ENCODE measurements at regions not wholly inside any gene's neighbourhood (a gene's known extent, or its start where the extent isn't known, plus 50 kb on each side); places are given as distances from the start of the nearest gene placed in this dataset.
"Not testable (repeated sequence)": the region's sequence is repeated elsewhere in the genome, so short reads cannot be mapped to it uniquely, and the experiment has no call there.

DNA sequence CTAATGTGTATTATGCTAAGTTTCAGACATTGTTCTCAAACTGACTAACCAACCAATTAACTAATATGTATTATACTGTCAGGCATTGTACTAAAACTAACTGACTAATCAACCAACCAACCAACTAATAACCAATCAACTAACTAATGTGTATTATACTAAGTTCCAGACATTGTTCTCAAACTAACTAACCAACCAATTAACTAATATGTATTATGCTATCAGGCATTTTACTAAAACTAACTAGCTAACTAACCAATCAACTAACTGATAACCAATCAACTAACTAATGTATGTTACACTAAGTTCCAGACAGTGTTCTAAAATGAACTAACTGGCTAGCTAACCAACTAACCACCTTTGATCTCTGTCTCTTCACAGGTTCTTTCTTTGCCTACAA lies 152.3 kb downstream of the SUDS3 start:
- Histone ChIP-seq H3K4me1 (ENCODE audit: control insufficient read depth in 3 of 3, insufficient read depth in 3 of 3, low read length in 3 of 3) (peaks cover 6 to 7% (median 6%) of the 10 kb centered on the region in 3 donors), H3K9me3 (ENCODE audit: control insufficient read depth in 3 of 3, low read length in 3 of 3) (no peaks in the 10 kb centered on the region), H3K27ac (ENCODE audit: low read depth, low read length) (no peak overlapping the region), H3K27me3 (ENCODE audit: control insufficient read depth in 3 of 3, insufficient read depth in 3 of 3, low read length in 3 of 3) (no peaks in the 10 kb centered on the region), H3K36me3 (ENCODE audit: control insufficient read depth in 3 of 3, insufficient read depth in 3 of 3, low read length in 3 of 3) (no peaks in the 10 kb centered on the region), H3K9ac (ENCODE audit: low read depth in 1 of 3, low read length in 3 of 3) (no peak overlapping the region), H3K4me3 (ENCODE audit: low read length in 3 of 3) (no peak overlapping the region)

DNA sequence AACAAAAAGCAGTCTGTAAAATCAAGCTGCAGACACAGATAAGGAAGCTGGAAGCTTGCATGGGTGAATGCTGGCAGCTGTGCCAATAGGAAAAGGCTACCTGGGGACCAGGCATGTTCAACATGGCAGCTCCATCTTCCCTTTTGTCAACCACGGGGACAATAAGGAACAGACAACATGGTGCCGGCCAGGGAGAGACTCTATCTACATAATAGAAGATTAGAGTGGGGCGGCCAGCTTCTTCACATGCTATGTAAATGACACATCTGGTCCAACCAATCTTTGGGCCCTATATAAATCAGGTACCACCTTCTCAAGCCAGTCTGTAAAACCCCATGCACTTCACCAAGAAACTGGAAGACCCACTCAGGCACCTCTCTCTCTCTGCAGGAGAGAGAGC lies 157.6 kb downstream of the SUDS3 start:
- H3K36me3 ChIP-seq (ENCODE audit: control insufficient read depth in 3 of 3, insufficient read depth in 3 of 3, low read length in 3 of 3), result no peaks in the 10 kb centered on the region
- H3K9ac ChIP-seq (ENCODE audit: low read depth in 1 of 3, low read length in 3 of 3), result no peak overlapping the region
- H3K27me3 ChIP-seq (ENCODE audit: control insufficient read depth in 3 of 3, insufficient read depth in 3 of 3, low read length in 3 of 3), result no peaks in the 10 kb centered on the region
- H3K27ac ChIP-seq (ENCODE audit: low read depth, low read length), result no peak overlapping the region
- peaks cover 18 to 27% (median 19%) of the 10 kb centered on the region in 3 donors for H3K4me1 ChIP-seq (ENCODE audit: control insufficient read depth in 3 of 3, insufficient read depth in 3 of 3, low read length in 3 of 3)
- H3K4me3 ChIP-seq (ENCODE audit: low read length in 3 of 3), result no peak overlapping the region
- H3K9me3 ChIP-seq (ENCODE audit: control insufficient read depth in 3 of 3, low read length in 3 of 3), result no peaks in the 10 kb centered on the region

DNA sequence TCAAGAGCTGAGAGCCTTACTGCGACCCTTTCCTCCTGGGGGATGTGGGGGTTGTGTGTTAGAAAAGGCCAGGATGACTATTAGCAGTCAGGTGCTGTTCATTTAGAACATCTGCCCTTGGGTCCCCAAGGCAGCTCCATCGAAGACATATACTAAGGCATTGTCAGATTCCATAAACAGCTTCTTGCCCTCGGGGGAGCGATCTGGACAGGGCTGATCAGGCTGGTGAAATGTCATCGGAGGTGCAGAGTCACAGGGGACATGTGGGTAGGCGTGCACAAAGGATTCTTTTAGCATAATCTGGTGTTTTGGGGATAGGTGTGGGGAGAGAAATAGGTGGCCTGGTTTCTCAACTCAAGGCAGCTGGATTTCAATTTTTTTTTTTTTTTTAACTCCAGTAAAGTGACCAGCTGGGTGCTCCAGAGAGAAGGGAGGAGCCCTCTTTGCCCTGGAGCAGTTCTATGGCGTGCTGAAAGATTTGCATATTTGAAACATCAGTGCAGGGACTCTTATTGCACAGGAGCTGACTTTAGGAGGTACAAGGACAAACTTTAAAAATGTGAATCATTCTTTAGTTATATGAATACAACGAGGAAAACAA lies 160.1 kb downstream of the SUDS3 start:
- Histone ChIP-seq H3K27ac (ENCODE audit: low read depth, low read length) (peak overlapping the region; percentile 87), H3K27me3 (ENCODE audit: control insufficient read depth in 3 of 3, insufficient read depth in 3 of 3, low read length in 3 of 3) (no peaks in the 10 kb centered on the region), H3K9me3 (ENCODE audit: control insufficient read depth in 3 of 3, low read length in 3 of 3) (peaks cover 0 to 2% (median 0%) of the 10 kb centered on the region in 3 donors), H3K9ac (ENCODE audit: low read depth in 1 of 3, low read length in 3 of 3) (no peak overlapping the region), H3K4me1 (ENCODE audit: control insufficient read depth in 3 of 3, insufficient read depth in 3 of 3, low read length in 3 of 3) (peaks cover 18 to 27% (median 19%) of the 10 kb centered on the region in 3 donors), H3K36me3 (ENCODE audit: control insufficient read depth in 3 of 3, insufficient read depth in 3 of 3, low read length in 3 of 3) (no peaks in the 10 kb centered on the region), H3K4me3 (ENCODE audit: low read length in 3 of 3) (no peak overlapping the region)

DNA sequence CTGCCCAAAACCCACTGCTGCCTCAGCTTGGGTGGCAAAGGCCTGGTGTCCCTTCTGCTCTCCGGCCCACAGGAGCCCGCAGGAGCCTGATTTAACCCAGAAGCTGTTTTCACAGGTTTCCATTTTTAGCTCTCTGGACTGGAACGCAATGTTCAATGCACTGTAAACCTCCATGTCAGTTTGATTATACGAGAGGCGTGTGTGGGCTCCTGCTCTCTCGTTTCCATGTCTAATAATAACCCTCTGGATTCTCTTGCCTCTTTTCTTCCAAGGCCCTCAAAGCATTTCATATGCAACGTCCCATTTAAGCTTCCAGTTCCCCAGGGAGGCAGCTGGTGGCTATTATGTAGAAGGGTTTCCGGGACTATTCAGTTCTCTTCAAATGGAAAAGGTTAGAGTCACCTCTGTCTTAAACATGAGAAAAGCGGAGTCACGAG lies 161.1 kb downstream of the SUDS3 start:
- Histone ChIP-seq H3K9me3 (ENCODE audit: control insufficient read depth in 3 of 3, low read length in 3 of 3) (peaks cover 0 to 2% (median 0%) of the 10 kb centered on the region in 3 donors), H3K36me3 (ENCODE audit: control insufficient read depth in 3 of 3, insufficient read depth in 3 of 3, low read length in 3 of 3) (no peaks in the 10 kb centered on the region), H3K4me3 (ENCODE audit: low read length in 3 of 3) (peak overlapping the region in 2 of 3 donors; percentile 16 to 24), H3K27ac (ENCODE audit: low read depth, low read length) (peak overlapping the region; percentile 87), H3K27me3 (ENCODE audit: control insufficient read depth in 3 of 3, insufficient read depth in 3 of 3, low read length in 3 of 3) (no peaks in the 10 kb centered on the region), H3K4me1 (ENCODE audit: control insufficient read depth in 3 of 3, insufficient read depth in 3 of 3, low read length in 3 of 3) (peaks cover 18 to 27% (median 19%) of the 10 kb centered on the region in 3 donors), H3K9ac (ENCODE audit: low read depth in 1 of 3, low read length in 3 of 3) (peak overlapping the region; percentile 34 to 70 (median 62))

DNA sequence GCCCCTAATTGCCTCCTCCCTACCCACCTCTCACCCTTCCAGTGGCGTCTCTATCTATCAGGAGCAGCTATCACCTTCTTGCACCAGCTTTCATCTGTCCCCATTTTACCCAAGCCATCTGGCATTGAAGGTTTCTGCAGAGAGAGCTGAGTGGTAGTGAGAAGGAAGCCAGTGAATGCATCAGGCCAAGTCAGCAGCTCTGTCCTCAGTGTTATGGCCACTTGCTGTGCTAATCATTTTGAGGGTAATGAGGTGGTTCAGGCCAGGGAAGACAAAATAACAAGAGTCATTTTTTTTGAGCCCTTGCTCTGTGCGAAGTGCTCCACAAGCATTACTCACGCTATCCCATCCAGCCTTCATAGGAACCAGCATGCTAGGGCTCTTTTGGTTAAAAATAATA lies 164.7 kb downstream of the SUDS3 start:
- no peaks in the 10 kb centered on the region for H3K36me3 ChIP-seq (ENCODE audit: control insufficient read depth in 3 of 3, insufficient read depth in 3 of 3, low read length in 3 of 3)
- peaks cover 14 to 19% (median 17%) of the 10 kb centered on the region in 3 donors for H3K4me1 ChIP-seq (ENCODE audit: control insufficient read depth in 3 of 3, insufficient read depth in 3 of 3, low read length in 3 of 3)
- no peaks in the 10 kb centered on the region for H3K27me3 ChIP-seq (ENCODE audit: control insufficient read depth in 3 of 3, insufficient read depth in 3 of 3, low read length in 3 of 3)
- H3K9ac ChIP-seq (ENCODE audit: low read depth in 1 of 3, low read length in 3 of 3), result no peak overlapping the region
- no peak overlapping the region for H3K4me3 ChIP-seq (ENCODE audit: low read length in 3 of 3)
- H3K9me3 ChIP-seq (ENCODE audit: control insufficient read depth in 3 of 3, low read length in 3 of 3), result peaks cover 0 to 2% (median 0%) of the 10 kb centered on the region in 3 donors
- no peak overlapping the region for H3K27ac ChIP-seq (ENCODE audit: low read depth, low read length)

DNA sequence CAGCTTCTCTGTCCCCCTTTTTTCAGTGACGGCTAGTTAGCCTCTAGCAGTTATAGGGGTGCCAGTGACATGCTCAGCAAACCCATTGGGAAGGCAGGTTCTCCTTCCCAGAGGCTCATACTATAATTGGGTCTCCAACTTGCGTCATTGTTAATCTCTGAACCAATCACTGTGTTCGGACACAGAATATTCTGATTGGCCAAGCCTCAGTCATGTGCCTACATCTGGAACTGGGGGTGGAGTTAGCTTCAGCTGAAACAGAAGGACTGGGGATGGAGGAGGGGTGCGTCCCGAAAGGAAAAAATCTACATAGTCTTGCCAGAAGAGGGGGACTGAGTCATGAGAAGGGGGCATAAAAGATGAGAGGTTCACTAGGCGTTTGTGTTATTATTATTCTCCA lies 165.6 kb downstream of the SUDS3 start:
- peaks cover 5 to 10% (median 8%) of the 10 kb centered on the region in 3 donors for H3K4me1 ChIP-seq (ENCODE audit: control insufficient read depth in 3 of 3, insufficient read depth in 3 of 3, low read length in 3 of 3)

DNA sequence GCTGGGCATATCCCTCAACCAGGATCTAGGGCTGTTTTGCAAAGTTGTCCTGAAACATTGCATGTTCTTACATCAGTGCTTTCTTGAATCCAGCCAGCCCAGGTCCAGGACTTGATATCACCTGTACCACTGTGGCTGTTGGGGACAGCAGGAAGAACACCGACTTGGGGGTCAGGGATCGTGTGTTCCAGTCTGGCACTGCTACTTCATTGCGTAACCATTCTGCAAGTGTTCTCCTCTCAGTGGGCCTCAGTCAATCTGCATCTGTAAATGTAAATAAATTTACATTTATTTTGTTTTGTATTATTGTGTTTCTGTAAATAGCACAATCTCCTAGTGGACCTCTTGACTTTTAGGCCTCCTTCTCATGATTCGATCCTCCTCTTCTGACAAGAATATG lies 167.3 kb downstream of the SUDS3 start:
- Histone ChIP-seq H3K27me3 (ENCODE audit: control insufficient read depth in 3 of 3, insufficient read depth in 3 of 3, low read length in 3 of 3) (no peaks in the 10 kb centered on the region), H3K9me3 (ENCODE audit: control insufficient read depth in 3 of 3, low read length in 3 of 3) (peaks cover 0 to 2% (median 0%) of the 10 kb centered on the region in 3 donors), H3K9ac (ENCODE audit: low read depth in 1 of 3, low read length in 3 of 3) (no peak overlapping the region), H3K27ac (ENCODE audit: low read depth, low read length) (no peak overlapping the region), H3K36me3 (ENCODE audit: control insufficient read depth in 3 of 3, insufficient read depth in 3 of 3, low read length in 3 of 3) (no peaks in the 10 kb centered on the region), H3K4me3 (ENCODE audit: low read length in 3 of 3) (no peak overlapping the region), H3K4me1 (ENCODE audit: control insufficient read depth in 3 of 3, insufficient read depth in 3 of 3, low read length in 3 of 3) (no peaks in the 10 kb centered on the region)

More for the DNA sequence above, 165.6 kb downstream of the SUDS3 start:
- Histone ChIP-seq H3K9ac (ENCODE audit: low read depth in 1 of 3, low read length in 3 of 3) (no peak overlapping the region), H3K4me3 (ENCODE audit: low read length in 3 of 3) (no peak overlapping the region), H3K27me3 (ENCODE audit: control insufficient read depth in 3 of 3, insufficient read depth in 3 of 3, low read length in 3 of 3) (no peaks in the 10 kb centered on the region), H3K9me3 (ENCODE audit: control insufficient read depth in 3 of 3, low read length in 3 of 3) (peaks cover 0 to 2% (median 0%) of the 10 kb centered on the region in 3 donors), H3K27ac (ENCODE audit: low read depth, low read length) (no peak overlapping the region), H3K36me3 (ENCODE audit: control insufficient read depth in 3 of 3, insufficient read depth in 3 of 3, low read length in 3 of 3) (no peaks in the 10 kb centered on the region)

DNA sequence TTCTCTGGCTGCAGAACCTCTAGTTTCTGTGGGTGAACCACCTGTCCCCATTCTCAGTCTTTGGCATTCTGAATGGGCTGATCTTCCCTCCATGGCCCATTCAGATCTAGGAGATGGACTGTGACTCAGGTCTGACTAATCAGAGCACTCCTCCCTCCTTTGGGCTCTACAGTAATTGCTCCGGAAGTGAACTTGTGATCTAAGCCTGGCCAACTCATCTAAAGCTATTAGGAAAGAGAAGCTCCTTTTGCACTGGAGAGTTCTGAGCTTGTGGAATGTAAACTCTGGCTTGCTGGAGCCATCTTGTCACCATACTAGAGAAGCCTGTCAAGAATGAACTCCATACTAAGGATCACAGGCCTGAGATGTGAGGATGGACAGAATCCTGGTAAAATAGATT lies 168.2 kb downstream of the SUDS3 start:
- Histone ChIP-seq H3K9me3 (ENCODE audit: control insufficient read depth in 3 of 3, low read length in 3 of 3) (peaks cover 0 to 2% (median 0%) of the 10 kb centered on the region in 3 donors), H3K36me3 (ENCODE audit: control insufficient read depth in 3 of 3, insufficient read depth in 3 of 3, low read length in 3 of 3) (no peaks in the 10 kb centered on the region), H3K9ac (ENCODE audit: low read depth in 1 of 3, low read length in 3 of 3) (no peak overlapping the region), H3K27ac (ENCODE audit: low read depth, low read length) (no peak overlapping the region), H3K27me3 (ENCODE audit: control insufficient read depth in 3 of 3, insufficient read depth in 3 of 3, low read length in 3 of 3) (no peaks in the 10 kb centered on the region), H3K4me3 (ENCODE audit: low read length in 3 of 3) (no peak overlapping the region), H3K4me1 (ENCODE audit: control insufficient read depth in 3 of 3, insufficient read depth in 3 of 3, low read length in 3 of 3) (no peaks in the 10 kb centered on the region)

DNA sequence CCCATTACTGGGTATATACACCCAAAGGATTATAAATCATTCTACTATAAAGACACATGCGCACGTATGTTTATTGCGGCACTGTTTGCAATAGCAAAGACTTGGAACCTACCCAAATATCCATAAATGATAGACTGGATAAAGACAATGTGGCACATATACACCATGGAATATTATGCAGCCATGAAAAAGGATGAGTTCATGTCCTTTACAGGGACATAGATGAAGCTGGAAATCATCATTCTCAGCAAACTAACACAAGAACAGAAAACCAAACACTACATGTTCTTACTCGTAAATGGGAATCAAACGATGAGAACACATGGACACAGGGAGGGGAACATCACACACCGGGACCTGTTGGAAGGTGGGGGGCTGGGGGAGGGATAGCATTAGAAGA lies 171.3 kb downstream of the SUDS3 start:
- not testable (repeated sequence) for H3K36me3 ChIP-seq (ENCODE audit: control insufficient read depth in 3 of 3, insufficient read depth in 3 of 3, low read length in 3 of 3); H3K27me3 ChIP-seq (ENCODE audit: control insufficient read depth in 3 of 3, insufficient read depth in 3 of 3, low read length in 3 of 3); H3K27ac ChIP-seq (ENCODE audit: low read depth, low read length); H3K4me3 ChIP-seq (ENCODE audit: low read length in 3 of 3); H3K9ac ChIP-seq (ENCODE audit: low read depth in 1 of 3, low read length in 3 of 3); H3K9me3 ChIP-seq (ENCODE audit: control insufficient read depth in 3 of 3, low read length in 3 of 3); H3K4me1 ChIP-seq (ENCODE audit: control insufficient read depth in 3 of 3, insufficient read depth in 3 of 3, low read length in 3 of 3)

DNA sequence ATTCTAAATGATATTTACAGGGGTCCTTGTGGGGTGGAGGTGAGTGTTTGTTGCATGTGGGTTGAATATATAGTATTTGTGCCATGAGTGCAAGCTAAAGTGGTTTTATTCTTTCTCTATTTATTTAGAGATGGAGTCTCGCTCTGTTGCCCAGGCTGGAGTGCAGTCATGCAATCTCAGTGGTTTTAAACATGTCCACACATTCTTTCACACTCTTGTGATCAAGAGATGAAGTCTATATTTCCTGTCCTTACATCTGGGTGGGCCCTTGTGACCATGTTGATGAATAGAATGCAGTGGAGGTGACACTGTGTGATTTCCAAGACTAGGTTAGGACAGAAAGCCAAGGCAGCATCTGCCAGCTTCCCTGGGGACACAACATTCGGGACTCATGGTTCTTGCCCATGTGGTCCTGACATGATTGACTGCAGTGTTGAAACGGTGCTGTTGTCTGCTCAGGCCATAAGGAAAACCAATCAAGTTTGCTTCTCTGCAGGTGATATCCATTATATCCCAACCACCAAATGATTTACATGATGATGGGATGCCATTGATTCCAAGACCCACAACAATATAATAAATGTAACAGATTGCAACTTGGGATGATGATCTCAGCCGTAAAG lies 172.6 kb downstream of the SUDS3 start:
- no peaks in the 10 kb centered on the region for H3K27me3 ChIP-seq (ENCODE audit: control insufficient read depth in 3 of 3, insufficient read depth in 3 of 3, low read length in 3 of 3)
- H3K9ac ChIP-seq (ENCODE audit: low read depth in 1 of 3, low read length in 3 of 3), result no peak overlapping the region
- H3K27ac ChIP-seq (ENCODE audit: low read depth, low read length), result no peak overlapping the region
- peaks cover 0 to 3% (median 1%) of the 10 kb centered on the region in 3 donors for H3K9me3 ChIP-seq (ENCODE audit: control insufficient read depth in 3 of 3, low read length in 3 of 3)
- no peaks in the 10 kb centered on the region for H3K36me3 ChIP-seq (ENCODE audit: control insufficient read depth in 3 of 3, insufficient read depth in 3 of 3, low read length in 3 of 3)
- no peaks in the 10 kb centered on the region for H3K4me1 ChIP-seq (ENCODE audit: control insufficient read depth in 3 of 3, insufficient read depth in 3 of 3, low read length in 3 of 3)
- no peak overlapping the region for H3K4me3 ChIP-seq (ENCODE audit: low read length in 3 of 3)
